H9 (cell line): ENCODE measurements at regions not wholly inside any gene's neighbourhood (a gene's known extent, or its start where the extent isn't known, plus 50 kb on each side); places are given as distances from the start of the nearest gene placed in this dataset.

Experiments used
- DNase-seq: peaks from one replicate; pipeline ENCODE4 v3.0.0-alpha.2; 2017
- H2AFZ ChIP-seq: one replicate; pipeline ENCODE4 v1.6.1; 2013; ENCODE audit warnings: mild to moderate bottlenecking, low read length, control low read depth, moderate library complexity
- H2AK5ac ChIP-seq: 2 replicates; pipeline ENCODE4 v1.6.1; 2013; ENCODE audit warnings: low read length, control low read depth, mixed read lengths; ENCODE audit not compliant: insufficient read length
- H2BK120ac ChIP-seq: one replicate; pipeline ENCODE4 v1.6.1; 2013; ENCODE audit warnings: low read depth, mild to moderate bottlenecking, low read length, control low read depth, inconsistent platforms; ENCODE audit not compliant: poor library complexity, severe bottlenecking
- H2BK12ac ChIP-seq: 2 replicates; pipeline ENCODE4 v1.6.1; 2013; ENCODE audit warnings: low read length, control low read depth, mixed read lengths, low read depth; ENCODE audit not compliant: insufficient read length
- H2BK15ac ChIP-seq: 2 replicates; pipeline ENCODE4 v1.6.1; 2013; ENCODE audit warnings: low read depth, low read length, control low read depth
- H2BK20ac ChIP-seq: one replicate; pipeline ENCODE4 v1.6.1; 2013; ENCODE audit warnings: low read depth, mild to moderate bottlenecking, low read length, control low read depth, inconsistent platforms; ENCODE audit not compliant: poor library complexity, severe bottlenecking
- H2BK5ac ChIP-seq: 2 replicates; pipeline ENCODE4 v1.6.1; 2013; ENCODE audit warnings: low read length, control low read depth, mixed read lengths; ENCODE audit not compliant: insufficient read length
- H3K14ac ChIP-seq: 2 replicates; pipeline ENCODE4 v1.6.1; 2013; ENCODE audit warnings: low read length, control low read depth; ENCODE audit not compliant: insufficient read depth
- H3K18ac ChIP-seq: 2 replicates; pipeline ENCODE4 v1.6.1; 2013; ENCODE audit warnings: low read depth, mild to moderate bottlenecking, mixed read lengths, low read length, control low read depth; ENCODE audit not compliant: insufficient read length
- H3K23ac ChIP-seq: 2 replicates; pipeline ENCODE4 v1.6.1; 2013; ENCODE audit warnings: low read length, control low read depth, mixed read lengths, low read depth; ENCODE audit not compliant: insufficient read length
- H3K23me2 ChIP-seq: 2 replicates; pipeline ENCODE4 v1.6.1; 2013; ENCODE audit warnings: low read depth, mild to moderate bottlenecking, mixed read lengths, low read length, control low read depth; ENCODE audit not compliant: insufficient read length, poor library complexity, severe bottlenecking
- H3K27ac ChIP-seq: 2 replicates; pipeline ENCODE4 v1.5.1; 2013; ENCODE audit warnings: low read length, control low read depth, mixed read lengths, low read depth; ENCODE audit not compliant: insufficient read length
- H3K27me3 ChIP-seq: 2 replicates; pipeline ENCODE4 v1.6.1; 2013; ENCODE audit warnings: low read length, control low read depth, inconsistent platforms; ENCODE audit not compliant: insufficient read depth
- H3K4ac ChIP-seq: 2 replicates; pipeline ENCODE4 v1.6.1; 2013; ENCODE audit warnings: low read depth, mild to moderate bottlenecking, control low read depth, inconsistent platforms, low read length, moderate library complexity
- H3K4me1 ChIP-seq: 2 replicates; pipeline ENCODE4 v1.6.1; 2013; ENCODE audit warnings: low read length, control low read depth, inconsistent platforms; ENCODE audit not compliant: insufficient read depth
- H3K4me2 ChIP-seq: 2 replicates; pipeline ENCODE4 v1.6.1; 2013; ENCODE audit warnings: low read length, control low read depth, mixed read lengths; ENCODE audit not compliant: insufficient read length, insufficient read depth
- H3K56ac ChIP-seq: 2 replicates; pipeline ENCODE4 v1.6.1; 2013; ENCODE audit warnings: low read depth, mild to moderate bottlenecking, mixed read lengths, low read length, control low read depth; ENCODE audit not compliant: insufficient read length
- H3K79me1 ChIP-seq: 2 replicates; pipeline ENCODE4 v1.6.1; 2013; ENCODE audit warnings: low read depth, mild to moderate bottlenecking, moderate library complexity, low read length, control low read depth, inconsistent platforms; ENCODE audit not compliant: insufficient read depth, poor library complexity, severe bottlenecking
- H3K79me2 ChIP-seq: 2 replicates; pipeline ENCODE4 v1.6.1; 2013; ENCODE audit warnings: low read length, control low read depth, inconsistent platforms; ENCODE audit not compliant: insufficient read depth
- H3K9ac ChIP-seq: 2 replicates; pipeline ENCODE4 v1.6.1; 2013; ENCODE audit warnings: low read length, control low read depth, mixed read lengths; ENCODE audit not compliant: insufficient read length; ENCODE audit errors: extremely low read depth
- H3K9me3 ChIP-seq: one replicate; pipeline ENCODE4 v1.6.1; 2013; ENCODE audit warnings: low read depth, low read length, inconsistent platforms; ENCODE audit not compliant: control insufficient read depth
- H3T11ph ChIP-seq: one replicate; pipeline ENCODE4 v1.6.1; 2013; ENCODE audit warnings: mild to moderate bottlenecking, low read length, control low read depth, inconsistent platforms
- H4K20me1 ChIP-seq: one replicate; pipeline ENCODE4 v1.6.1; 2013; ENCODE audit not compliant: control insufficient read depth, insufficient read length, insufficient read depth
- H4K5ac ChIP-seq: 2 replicates; pipeline ENCODE4 v1.6.1; 2013; ENCODE audit warnings: low read depth, mild to moderate bottlenecking, mixed read lengths, low read length, control low read depth; ENCODE audit not compliant: insufficient read length
- H4K8ac ChIP-seq: replicated peaks from 2 replicates; pipeline ENCODE4 v1.6.1; 2013; ENCODE audit warnings: low read length, control low read depth, mixed read lengths, low read depth; ENCODE audit not compliant: insufficient read length
- H4K91ac ChIP-seq: 2 replicates; pipeline ENCODE4 v1.6.1; 2013; ENCODE audit warnings: low read depth, mild to moderate bottlenecking, moderate library complexity, mixed read lengths, low read length, control low read depth; ENCODE audit not compliant: insufficient read length
- H3K27ac Mint-ChIP-seq, 3 experiments: 2 replicates in 2 of 3; 3 replicates in 1 of 3; pipeline ENCODE4 v1.8.0; 2020 to 2021; ENCODE audit warnings: mixed read lengths in 3 of 3, mild to moderate bottlenecking in 1 of 3, moderate library complexity in 1 of 3
- H3K27me3 Mint-ChIP-seq: 2 replicates; pipeline ENCODE4 v1.8.0; 2021; ENCODE audit warnings: low read depth, mild to moderate bottlenecking, moderate library complexity, mixed read lengths
- H3K36me3 Mint-ChIP-seq, 3 experiments: 2 replicates in 2 of 3; 3 replicates in 1 of 3; pipeline ENCODE4 v1.8.0; 2020 to 2021; ENCODE audit warnings: low read depth in 3 of 3, mixed read lengths in 3 of 3; ENCODE audit not compliant: insufficient read depth in 1 of 3
- H3K4me1 Mint-ChIP-seq, 2 experiments: 2 replicates each; pipeline ENCODE4 v1.8.0; 2020; ENCODE audit warnings: mixed read lengths in 2 of 2
- H3K4me3 Mint-ChIP-seq, 2 experiments: 2 replicates in 1 of 2; 3 replicates in 1 of 2; pipeline ENCODE4 v1.8.0; 2020 to 2021; ENCODE audit warnings: mild to moderate bottlenecking in 2 of 2, mixed read lengths in 2 of 2, moderate library complexity in 1 of 2
- H3K9me3 Mint-ChIP-seq, 2 experiments: 2 replicates in 1 of 2; 3 replicates in 1 of 2; pipeline ENCODE4 v1.8.0; 2020; ENCODE audit warnings: mild to moderate bottlenecking in 2 of 2, mixed read lengths in 2 of 2, moderate library complexity in 1 of 2
- WGBS: extraction: QIAGEN DNeasy Blood & Tissue Kit; methylation state at CpG from one replicate; pipeline ENCODE4 v1.1.7; 2013; ENCODE audit warnings: missing lambda C conversion rate, low lambda C conversion rate, mixed read lengths; ENCODE audit not compliant: insufficient read length; ENCODE audit errors: extremely low coverage; 5-methylcytosine and 5-hydroxymethylcytosine counted together
- TF ChIP-seq, protein P1 (sequence below): fragments of 200-600 bp; sonication (generic); conservative IDR thresholded peaks from 3 replicates; pipeline ENCODE4 v1.8.0; 2021; ENCODE audit warnings: antibody characterized with exemption, mild to moderate bottlenecking

DNA sequence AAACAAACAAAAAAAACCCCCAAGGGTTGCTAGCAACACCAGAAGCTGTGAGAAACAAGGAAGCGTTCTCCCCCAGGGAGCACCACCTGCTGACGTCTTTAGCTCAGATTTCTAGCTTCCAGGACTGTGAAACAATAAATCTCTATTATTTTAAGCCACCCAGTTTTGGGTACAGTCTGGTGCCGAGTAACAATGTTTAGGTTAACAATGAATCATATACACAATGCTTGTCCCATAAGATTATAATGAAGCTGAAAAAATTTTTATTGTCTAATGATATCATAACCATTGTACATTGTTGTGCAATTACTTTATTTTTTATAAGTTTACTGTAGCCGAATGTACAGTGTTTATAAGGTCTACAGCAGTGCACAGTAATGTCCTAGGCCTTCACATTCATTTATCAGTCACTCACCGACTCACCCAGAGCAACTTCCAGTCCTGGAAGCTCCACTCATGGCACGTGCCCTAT is 72.1 kb upstream of the CAB39 start:
- no peak overlapping the region for H3K9ac ChIP-seq
- H3K4me3 Mint-ChIP-seq: no peak overlapping the region
- no peaks in the 10 kb centered on the region; a peak in 1 of 4 replicates for H3K4me1 Mint-ChIP-seq
- no peak overlapping the region for H3K56ac ChIP-seq
- H3T11ph ChIP-seq: no peak overlapping the region
- H4K20me1 ChIP-seq: no peaks in the 10 kb centered on the region
- H3K14ac ChIP-seq: no peak overlapping the region
- no peak overlapping the region for H2BK20ac ChIP-seq
- H2BK12ac ChIP-seq: no peak overlapping the region
- no peak overlapping the region for H2BK120ac ChIP-seq
- no peaks in the 10 kb centered on the region for H3K27me3 Mint-ChIP-seq
- H3K18ac ChIP-seq: no peak overlapping the region
- H2BK15ac ChIP-seq: no peak overlapping the region
- WGBS: no CpG with 5 or more reads among the region's 6 CpGs
- H3K36me3 Mint-ChIP-seq: no peaks in the 10 kb centered on the region
- H4K5ac ChIP-seq: no peak overlapping the region
- H3K79me1 ChIP-seq: no peaks in the 10 kb centered on the region
- no peaks in the 10 kb centered on the region for H3K9me3 ChIP-seq
- H2AFZ ChIP-seq: no peak overlapping the region
- no peaks in the 10 kb centered on the region for H3K27me3 ChIP-seq
- H3K23me2 ChIP-seq: no peaks in the 10 kb centered on the region
- H3K27ac ChIP-seq: no peak overlapping the region
- no peak overlapping the region for H3K27ac Mint-ChIP-seq
- no peak overlapping the region for H3K4ac ChIP-seq
- H4K91ac ChIP-seq: no peak overlapping the region
- no peak overlapping the region for H2BK5ac ChIP-seq
- no peaks in the 10 kb centered on the region for H3K4me1 ChIP-seq
- no peak for DNase-seq
- no peak overlapping the region for H3K23ac ChIP-seq
- TF ChIP-seq, protein P1, sequence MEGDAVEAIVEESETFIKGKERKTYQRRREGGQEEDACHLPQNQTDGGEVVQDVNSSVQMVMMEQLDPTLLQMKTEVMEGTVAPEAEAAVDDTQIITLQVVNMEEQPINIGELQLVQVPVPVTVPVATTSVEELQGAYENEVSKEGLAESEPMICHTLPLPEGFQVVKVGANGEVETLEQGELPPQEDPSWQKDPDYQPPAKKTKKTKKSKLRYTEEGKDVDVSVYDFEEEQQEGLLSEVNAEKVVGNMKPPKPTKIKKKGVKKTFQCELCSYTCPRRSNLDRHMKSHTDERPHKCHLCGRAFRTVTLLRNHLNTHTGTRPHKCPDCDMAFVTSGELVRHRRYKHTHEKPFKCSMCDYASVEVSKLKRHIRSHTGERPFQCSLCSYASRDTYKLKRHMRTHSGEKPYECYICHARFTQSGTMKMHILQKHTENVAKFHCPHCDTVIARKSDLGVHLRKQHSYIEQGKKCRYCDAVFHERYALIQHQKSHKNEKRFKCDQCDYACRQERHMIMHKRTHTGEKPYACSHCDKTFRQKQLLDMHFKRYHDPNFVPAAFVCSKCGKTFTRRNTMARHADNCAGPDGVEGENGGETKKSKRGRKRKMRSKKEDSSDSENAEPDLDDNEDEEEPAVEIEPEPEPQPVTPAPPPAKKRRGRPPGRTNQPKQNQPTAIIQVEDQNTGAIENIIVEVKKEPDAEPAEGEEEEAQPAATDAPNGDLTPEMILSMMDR: no peak
- no peaks in the 10 kb centered on the region for H3K79me2 ChIP-seq
- H3K9me3 Mint-ChIP-seq: no peaks in the 10 kb centered on the region
- H4K8ac ChIP-seq: no peak overlapping the region
- H2AK5ac ChIP-seq: no peak overlapping the region
- H3K4me2 ChIP-seq: no peak overlapping the region
